GM12875 (cell line): ENCODE measurements at regions not wholly inside any gene's neighbourhood (a gene's known extent, or its start where the extent isn't known, plus 50 kb on each side); places are given as distances from the start of the nearest gene placed in this dataset.

Experiments used
- H3K4me3 ChIP-seq: one replicate; pipeline ENCODE4 v1.5.1; 2011; ENCODE audit warnings: low read depth, low read length, control low read depth
- CTCF ChIP-seq: IDR thresholded peaks from 2 replicates; pipeline ENCODE4 v1.5.1; 2011; ENCODE audit warnings: low read depth, mild to moderate bottlenecking, control low read depth, inconsistent platforms, low read length, moderate library complexity, borderline replicate concordance; ENCODE audit not compliant: insufficient read depth

- no peak for TF ChIP-seq CTCF
- H3K4me3 ChIP-seq = no peak overlapping the region
These were observed 589.4 kb upstream of the SOX11 start for GRCh38 chr2:5102823-5103222.

GRCh38 chr2:5111581-5111980 is 580.6 kb upstream of the SOX11 start:
- H3K4me3 ChIP-seq = no peak overlapping the region
- no peak for TF ChIP-seq CTCF

- no peak for TF ChIP-seq CTCF
- no peak overlapping the region for H3K4me3 ChIP-seq
These were observed 573.1 kb upstream of the SOX11 start for GRCh38 chr2:5119046-5119445.

- H3K4me3 ChIP-seq = no peak overlapping the region
- TF ChIP-seq CTCF = no peak
These were observed 571.1 kb upstream of the SOX11 start for GRCh38 chr2:5121121-5121520.

GRCh38 chr2:5121642-5122041 is 570.5 kb upstream of the SOX11 start:
- no peak overlapping the region for H3K4me3 ChIP-seq
- TF ChIP-seq CTCF = no peak

GRCh38 chr2:5123582-5124196 is 568.5 kb upstream of the SOX11 start:
- TF ChIP-seq CTCF = no peak
- no peak overlapping the region for H3K4me3 ChIP-seq

- H3K4me3 ChIP-seq = no peak overlapping the region
- TF ChIP-seq CTCF = no peak
These were observed 567.0 kb upstream of the SOX11 start for GRCh38 chr2:5125017-5125730.
